ENCODE measurements at regions not wholly inside any gene's neighbourhood (a gene's known extent, or its start where the extent isn't known, plus 50 kb on each side); places are given as distances from the start of the nearest gene placed in this dataset.

GRCh38 chr17:14882131-14882530, 383.0 kb downstream of the PMP22 start:
- H3K27ac Mint-ChIP-seq, result no peak overlapping the region
- no peaks in the 10 kb centered on the region for H3K36me3 ChIP-seq (replicated peaks in 1 of 2; ENCODE audit: control insufficient read depth in 1 of 2, insufficient read depth in 2 of 2, low read length in 2 of 2)

GRCh38 chr17:14875557-14876412, 389.3 kb downstream of the PMP22 start:
- peaks cover 0 to 6% of the 10 kb centered on the region in 2 donors for H3K4me1 ChIP-seq (ENCODE audit: control insufficient read depth in 1 of 2, insufficient read depth in 2 of 2, low read length in 2 of 2)
- no peak overlapping the region for H3K9ac ChIP-seq (ENCODE audit: insufficient read depth, low read length, poor library complexity, severe bottlenecking)
- H3K4me1 Mint-ChIP-seq, result peaks cover 9% of the 10 kb centered on the region
- no peak overlapping the region for H3K4me2 ChIP-seq (replicated peaks; ENCODE audit: extremely low read depth, low read length, poor library complexity, severe bottlenecking)
- H3K36me3 Mint-ChIP-seq, result no peaks in the 10 kb centered on the region
- H3K4me3 ChIP-seq (replicated peaks in 1 of 3; ENCODE audit: low read depth in 2 of 3, low read length in 3 of 3), result no peak overlapping the region
- H4K20me1 ChIP-seq (ENCODE audit: insufficient read depth, low read length), result no peaks in the 10 kb centered on the region
- H2AFZ ChIP-seq (ENCODE audit: insufficient read depth, low read depth, low read length, poor library complexity, severe bottlenecking), result no peak overlapping the region
- H3K79me2 ChIP-seq (ENCODE audit: insufficient read depth, low read length), result no peaks in the 10 kb centered on the region
- peaks cover 0 to 3% (median 0%) of the 10 kb centered on the region in 7 donors for H3K9me3 Mint-ChIP-seq
- 100% methylated on average over 1 of the region's 5 CpGs for WGBS (ENCODE audit: insufficient coverage)
- no peak for TF ChIP-seq CTCF (IDR thresholded peaks at IDR 0.05)
- DNase-seq, result no peak
- H3K27ac Mint-ChIP-seq, result no peak overlapping the region
- H3K27me3 ChIP-seq (ENCODE audit: control insufficient read depth in 2 of 2, insufficient read depth in 2 of 2, low read length in 2 of 2), result no peaks in the 10 kb centered on the region
- intact Hi-C loops (cut with micrococcal nuclease), result no loop called here
- no peaks in the 10 kb centered on the region for H3K9me3 ChIP-seq (replicated peaks in 1 of 2; ENCODE audit: control insufficient read depth in 1 of 2, insufficient read depth in 1 of 2, low read length in 2 of 2)
- no peak overlapping the region for H3K27ac ChIP-seq (ENCODE audit: low read depth in 1 of 2, low read length in 2 of 2)
- no peaks in the 10 kb centered on the region for H3K27me3 Mint-ChIP-seq (ENCODE audit: low read depth in 3 of 3)
- no peak overlapping the region for H3K4me3 Mint-ChIP-seq
- no peaks in the 10 kb centered on the region for H3K36me3 ChIP-seq (replicated peaks in 1 of 2; ENCODE audit: control insufficient read depth in 1 of 2, insufficient read depth in 2 of 2, low read length in 2 of 2)

More at GRCh38 chr17:14882131-14882530, 383.0 kb downstream of the PMP22 start:
- no peaks in the 10 kb centered on the region for H3K79me2 ChIP-seq (ENCODE audit: insufficient read depth, low read length)
- H3K9me3 Mint-ChIP-seq, result peaks cover 20 to 41% (median 35%) of the 10 kb centered on the region in 7 donors
- peaks cover 19 to 33% of the 10 kb centered on the region in 2 donors for H3K9me3 ChIP-seq (replicated peaks in 1 of 2; ENCODE audit: control insufficient read depth in 1 of 2, insufficient read depth in 1 of 2, low read length in 2 of 2)
- no peak overlapping the region for H2AFZ ChIP-seq (ENCODE audit: insufficient read depth, low read depth, low read length, poor library complexity, severe bottlenecking)
- no peak overlapping the region for H3K9ac ChIP-seq (ENCODE audit: insufficient read depth, low read length, poor library complexity, severe bottlenecking)
- no peaks in the 10 kb centered on the region for H4K20me1 ChIP-seq (ENCODE audit: insufficient read depth, low read length)
- H3K27ac ChIP-seq (ENCODE audit: low read depth in 1 of 2, low read length in 2 of 2), result no peak overlapping the region
- TF ChIP-seq CTCF (IDR thresholded peaks at IDR 0.05), result no peak
- no peaks in the 10 kb centered on the region for H3K4me1 Mint-ChIP-seq
- H3K27me3 ChIP-seq (ENCODE audit: control insufficient read depth in 2 of 2, insufficient read depth in 2 of 2, low read length in 2 of 2), result no peaks in the 10 kb centered on the region
- H3K27me3 Mint-ChIP-seq (ENCODE audit: low read depth in 3 of 3), result peaks cover 0 to 4% (median 0%) of the 10 kb centered on the region in 3 donors
- no peak for DNase-seq
- intact Hi-C loops (cut with micrococcal nuclease), result no loop called here
- peaks cover 0 to 4% of the 10 kb centered on the region in 2 donors for H3K36me3 Mint-ChIP-seq
- H3K4me3 ChIP-seq (replicated peaks in 1 of 3; ENCODE audit: low read depth in 2 of 3, low read length in 3 of 3), result no peak overlapping the region
- H3K4me3 Mint-ChIP-seq, result no peak overlapping the region
- no peaks in the 10 kb centered on the region for H3K4me1 ChIP-seq (ENCODE audit: control insufficient read depth in 1 of 2, insufficient read depth in 2 of 2, low read length in 2 of 2)
- no peak overlapping the region for H3K4me2 ChIP-seq (replicated peaks; ENCODE audit: extremely low read depth, low read length, poor library complexity, severe bottlenecking)
